DOHH2 (cell line): ENCODE measurements at regions not wholly inside any gene's neighbourhood (a gene's known extent, or its start where the extent isn't known, plus 50 kb on each side); places are given as distances from the start of the nearest gene placed in this dataset.
"Not testable (repeated sequence)": the region's sequence is repeated elsewhere in the genome, so short reads cannot be mapped to it uniquely, and the experiment has no call there.

Source experiments
- CTCF ChIP-seq: fragments of 200-600 bp; sonication (generic); IDR thresholded peaks from one replicate; pipeline ENCODE4 v1.5.1; 2014; ENCODE audit warnings: antibody characterized with exemption, mild to moderate bottlenecking, low read depth, low read length; ENCODE audit not compliant: poor library complexity, severe bottlenecking
- EZH2phosphoT487 ChIP-seq: fragments of 200-600 bp; sonication (generic); IDR thresholded peaks from 2 replicates; pipeline ENCODE4 v1.6.1; 2017; ENCODE audit warnings: borderline replicate concordance, mild to moderate bottlenecking, antibody characterized with exemption, low read length, moderate library complexity, mixed read lengths

GRCh38 chr12:84382486-84382885 lies 530.1 kb downstream of the SLC6A15 start:
- not testable (repeated sequence) for TF ChIP-seq CTCF, EZH2phosphoT487
